ENCODE measurements at regions not wholly inside any gene's neighbourhood (a gene's known extent, or its start where the extent isn't known, plus 50 kb on each side); places are given as distances from the start of the nearest gene placed in this dataset.

- no peak for TF ChIP-seq CTCF (IDR thresholded peaks at IDR 0.05)
- no peak for TF ChIP-seq POLR2A (IDR thresholded peaks at IDR 0.05)
Observed at GRCh38 chr12:17056546-17056945, 450.6 kb upstream of the LMO3 start.
